H1 (cell line): ENCODE measurements at regions not wholly inside any gene's neighbourhood (a gene's known extent, or its start where the extent isn't known, plus 50 kb on each side); places are given as distances from the start of the nearest gene placed in this dataset.

Experiments
- ATF3 ChIP-seq: IDR thresholded peaks from 2 replicates; pipeline ENCODE4 v1.6.1; 2011; ENCODE audit warnings: low read depth, mild to moderate bottlenecking, low read length; ENCODE audit not compliant: insufficient read depth
- BACH1 ChIP-seq: IDR thresholded peaks from 2 replicates; pipeline ENCODE4 v1.6.1; 2012; ENCODE audit warnings: low read length, improper control_type of control experiment
- CTBP2 ChIP-seq: IDR thresholded peaks from 2 replicates; pipeline ENCODE4 v1.7.0; 2011; ENCODE audit warnings: borderline replicate concordance, mild to moderate bottlenecking, moderate library complexity, mixed read lengths, low read length; ENCODE audit not compliant: insufficient read depth, insufficient read length
- EGR1 ChIP-seq: IDR thresholded peaks from 2 replicates; pipeline ENCODE4 v1.6.1; 2011; ENCODE audit warnings: low read depth, low read length, borderline replicate concordance
- EP300 ChIP-seq, 2 experiments: IDR thresholded peaks; 1 replicate in 1 of 2; 2 replicates in 1 of 2; pipeline ENCODE4 v1.6.1; 2011 to 2012; ENCODE audit warnings: low read depth in 2 of 2, low read length in 2 of 2, mild to moderate bottlenecking in 2 of 2, borderline replicate concordance in 1 of 2, inconsistent platforms in 1 of 2, moderate library complexity in 1 of 2
- HDAC2 ChIP-seq, 2 experiments: fragments of 300-600 bp in 1 of 2; sonication (generic) in 1 of 2; IDR thresholded peaks; 2 replicates each; pipeline ENCODE4 v1.6.1; 2011 to 2012; ENCODE audit warnings: low read depth in 2 of 2, low read length in 2 of 2, mild to moderate bottlenecking in 2 of 2, moderate library complexity in 2 of 2, borderline replicate concordance in 1 of 2, inconsistent platforms in 1 of 2
- MAX ChIP-seq: IDR thresholded peaks from 2 replicates; pipeline ENCODE4 v1.6.1; 2012; ENCODE audit warnings: inconsistent platforms
- NRF1 ChIP-seq: IDR thresholded peaks from 2 replicates; pipeline ENCODE4 v1.6.1; 2011; ENCODE audit warnings: mild to moderate bottlenecking, low read depth, low read length, improper control_type of control experiment
- POLR2A ChIP-seq, 2 experiments: IDR thresholded peaks; 1 replicate in 1 of 2; 2 replicates in 1 of 2; pipeline ENCODE4 v1.6.1; 2011; ENCODE audit warnings: low read depth in 2 of 2, low read length in 2 of 2, mild to moderate bottlenecking in 2 of 2; ENCODE audit errors: control extremely low read depth in 1 of 2
- RFX5 ChIP-seq: IDR thresholded peaks from 2 replicates; pipeline ENCODE4 v1.6.1; 2011; ENCODE audit warnings: low read depth, low read length, improper control_type of control experiment, borderline replicate concordance
- RNF2 ChIP-seq: fragments of 200-900, 300-1000 bp; sonication (generic); IDR thresholded peaks from 2 replicates; pipeline ENCODE4 v1.7.1; 2016; ENCODE audit warnings: borderline replicate concordance, low read depth, mild to moderate bottlenecking, antibody characterized with exemption, low read length; ENCODE audit not compliant: poor library complexity, severe bottlenecking; ENCODE audit errors: missing control alignments
- SAP30 ChIP-seq: fragments of 300-600 bp; sonication (generic); IDR thresholded peaks from 2 replicates; pipeline ENCODE4 v1.7.1; 2012; ENCODE audit warnings: low read length, moderate library complexity, mild to moderate bottlenecking, inconsistent platforms; ENCODE audit not compliant: insufficient read depth, insufficient replicate concordance
- SIX5 ChIP-seq: IDR thresholded peaks from 2 replicates; pipeline ENCODE4 v1.6.1; 2011; ENCODE audit warnings: mild to moderate bottlenecking, low read depth, low read length
- SP4 ChIP-seq: IDR thresholded peaks from 2 replicates; pipeline ENCODE4 v1.6.1; 2012; ENCODE audit warnings: low read length, inconsistent platforms
- TBP ChIP-seq: IDR thresholded peaks from 2 replicates; pipeline ENCODE4 v1.6.1; 2011; ENCODE audit warnings: low read depth, low read length, improper control_type of control experiment
- TF ChIP-seq, protein P1 (sequence below): IDR thresholded peaks from 2 replicates; pipeline ENCODE4 v1.6.1; 2012; ENCODE audit warnings: inconsistent platforms

- TF ChIP-seq RFX5 (no peak), ATF3 (no peak), RNF2 (no peak), CTBP2 (no peak), TBP (no peak), POLR2A (IDR thresholded peaks at IDR 0.05; ENCODE audit: control extremely low read depth in 1 of 2, low read depth in 2 of 2, low read length in 2 of 2) (no peak), NRF1 (no peak), SAP30 (no peak), EP300 (IDR thresholded peaks at IDR 0.05; ENCODE audit: borderline replicate concordance in 1 of 2, low read depth in 2 of 2, low read length in 2 of 2) (no peak), SP4 (no peak), BACH1 (no peak), SIX5 (no peak), MAX (no peak), EGR1 (no peak), HDAC2 (IDR thresholded peaks at IDR 0.05; ENCODE audit: borderline replicate concordance in 1 of 2, low read depth in 2 of 2, low read length in 2 of 2) (no peak)
- TF ChIP-seq, protein P1, sequence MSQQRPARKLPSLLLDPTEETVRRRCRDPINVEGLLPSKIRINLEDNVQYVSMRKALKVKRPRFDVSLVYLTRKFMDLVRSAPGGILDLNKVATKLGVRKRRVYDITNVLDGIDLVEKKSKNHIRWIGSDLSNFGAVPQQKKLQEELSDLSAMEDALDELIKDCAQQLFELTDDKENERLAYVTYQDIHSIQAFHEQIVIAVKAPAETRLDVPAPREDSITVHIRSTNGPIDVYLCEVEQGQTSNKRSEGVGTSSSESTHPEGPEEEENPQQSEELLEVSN, result no peak
These were observed 114.1 kb upstream of the CHL1 start (continued) for GRCh38 chr3:82508-82907.
